HEK293T (cell line): ENCODE measurements at regions not wholly inside any gene's neighbourhood (a gene's known extent, or its start where the extent isn't known, plus 50 kb on each side); places are given as distances from the start of the nearest gene placed in this dataset.

Experiments
- BHLHE40 ChIP-seq: fragments of 450-650 bp; IDR thresholded peaks from 2 replicates; pipeline ENCODE4 v1.6.1; 2016; ENCODE audit warnings: mild to moderate bottlenecking, moderate library complexity, borderline replicate concordance
- CTBP1 ChIP-seq: fragments of 450-650 bp; IDR thresholded peaks from 2 replicates; pipeline ENCODE4 v1.6.1; 2016; ENCODE audit warnings: borderline replicate concordance
- ELF4 ChIP-seq: fragments of 450-650 bp; IDR thresholded peaks from 2 replicates; pipeline ENCODE4 v1.6.1; 2017; ENCODE audit warnings: antibody characterized with exemption
- FOXA1 ChIP-seq: fragments of 450-650 bp; IDR thresholded peaks from 2 replicates; pipeline ENCODE4 v1.6.1; 2016; ENCODE audit warnings: mild to moderate bottlenecking
- FOXK2 ChIP-seq: fragments of 450-650 bp; IDR thresholded peaks from 2 replicates; pipeline ENCODE4 v1.6.1; 2016; ENCODE audit warnings: mild to moderate bottlenecking
- FOXM1 ChIP-seq: fragments of 450-650 bp; IDR thresholded peaks from 2 replicates; pipeline ENCODE4 v1.6.1; 2017; ENCODE audit warnings: mild to moderate bottlenecking, borderline replicate concordance
- HDGF ChIP-seq: fragments of 450-650 bp; IDR thresholded peaks from 2 replicates; pipeline ENCODE4 v1.6.1; 2017; ENCODE audit warnings: antibody characterized with exemption, borderline replicate concordance
- L3MBTL2 ChIP-seq: fragments of 450-650 bp; conservative IDR thresholded peaks from 2 replicates; pipeline ENCODE4 v1.6.1; 2016; ENCODE audit warnings: mild to moderate bottlenecking
- LEF1 ChIP-seq: fragments of 450-650 bp; IDR thresholded peaks from 2 replicates; pipeline ENCODE4 v1.6.1; 2017; ENCODE audit warnings: mild to moderate bottlenecking, borderline replicate concordance
- SP1 ChIP-seq: fragments of 450-650 bp; IDR thresholded peaks from 2 replicates; pipeline ENCODE4 v1.6.1; 2017
- SUZ12 ChIP-seq: fragments of 450-650 bp; IDR thresholded peaks from 2 replicates; pipeline ENCODE4 v1.6.1; 2016; ENCODE audit warnings: mild to moderate bottlenecking
- TARDBP ChIP-seq: fragments of 450-650 bp; IDR thresholded peaks from 2 replicates; pipeline ENCODE4 v1.6.1; 2016
- ZNF384 ChIP-seq: fragments of 450-650 bp; IDR thresholded peaks from 2 replicates; pipeline ENCODE4 v1.6.1; 2016

GRCh38 chr7:85711894-85712293, 525.0 kb upstream of the SEMA3D start:
- TF ChIP-seq SP1 (no peak), BHLHE40 (no peak), ELF4 (no peak), FOXK2 (no peak), FOXM1 (no peak), SUZ12 (no peak), L3MBTL2 (no peak), HDGF (no peak), ZNF384 (no peak), FOXA1 (no peak), TARDBP (no peak), LEF1 (no peak), CTBP1 (no peak)
